GM12801 (cell line): ENCODE measurements at regions not wholly inside any gene's neighbourhood (a gene's known extent, or its start where the extent isn't known, plus 50 kb on each side); places are given as distances from the start of the nearest gene placed in this dataset.

Experiments
- TF ChIP-seq, protein P1 (sequence below): IDR thresholded peaks from one replicate; pipeline ENCODE4 v1.5.1; 2011; ENCODE audit warnings: control low read depth; ENCODE audit not compliant: insufficient read length; ENCODE audit errors: extremely low read depth

DNA sequence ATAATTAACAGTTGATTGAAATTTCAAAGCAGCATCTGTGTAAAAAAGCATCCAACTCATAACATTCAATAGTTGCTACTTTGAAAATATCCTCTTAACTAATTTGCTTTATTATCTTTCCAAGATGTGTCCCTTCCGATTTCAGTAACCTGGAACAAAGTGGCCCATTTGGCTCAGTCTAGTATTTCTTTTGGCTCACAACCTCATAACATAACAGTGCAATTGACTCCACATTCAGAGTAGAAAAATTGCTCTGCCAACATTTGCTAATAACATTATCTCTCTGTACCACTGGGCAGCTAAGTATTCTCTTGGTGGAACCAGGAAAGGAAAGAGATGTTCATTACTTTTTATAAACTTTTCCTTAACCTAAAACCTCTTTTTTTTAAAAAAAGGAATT lies 571.1 kb upstream of the ARGLU1 start:
- TF ChIP-seq, protein P1, sequence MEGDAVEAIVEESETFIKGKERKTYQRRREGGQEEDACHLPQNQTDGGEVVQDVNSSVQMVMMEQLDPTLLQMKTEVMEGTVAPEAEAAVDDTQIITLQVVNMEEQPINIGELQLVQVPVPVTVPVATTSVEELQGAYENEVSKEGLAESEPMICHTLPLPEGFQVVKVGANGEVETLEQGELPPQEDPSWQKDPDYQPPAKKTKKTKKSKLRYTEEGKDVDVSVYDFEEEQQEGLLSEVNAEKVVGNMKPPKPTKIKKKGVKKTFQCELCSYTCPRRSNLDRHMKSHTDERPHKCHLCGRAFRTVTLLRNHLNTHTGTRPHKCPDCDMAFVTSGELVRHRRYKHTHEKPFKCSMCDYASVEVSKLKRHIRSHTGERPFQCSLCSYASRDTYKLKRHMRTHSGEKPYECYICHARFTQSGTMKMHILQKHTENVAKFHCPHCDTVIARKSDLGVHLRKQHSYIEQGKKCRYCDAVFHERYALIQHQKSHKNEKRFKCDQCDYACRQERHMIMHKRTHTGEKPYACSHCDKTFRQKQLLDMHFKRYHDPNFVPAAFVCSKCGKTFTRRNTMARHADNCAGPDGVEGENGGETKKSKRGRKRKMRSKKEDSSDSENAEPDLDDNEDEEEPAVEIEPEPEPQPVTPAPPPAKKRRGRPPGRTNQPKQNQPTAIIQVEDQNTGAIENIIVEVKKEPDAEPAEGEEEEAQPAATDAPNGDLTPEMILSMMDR = no peak

DNA sequence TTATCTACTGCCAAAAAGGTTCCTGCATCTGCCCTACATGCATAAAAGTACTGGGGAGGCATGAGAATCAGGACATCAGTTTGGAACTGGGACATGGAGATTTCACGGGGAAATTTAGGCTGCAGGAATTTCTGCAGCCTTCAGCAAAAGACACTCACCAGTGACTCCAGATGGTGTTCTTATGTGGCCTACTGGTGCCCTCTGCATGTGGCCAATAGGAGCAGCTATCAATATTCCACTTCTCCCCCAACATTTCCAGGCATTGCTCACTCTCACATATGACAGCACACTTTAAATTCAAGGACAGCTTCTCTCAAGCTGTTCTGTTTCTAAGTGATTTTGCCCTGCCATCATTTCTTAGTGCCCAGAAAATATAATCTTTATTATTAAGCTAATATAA lies 570.5 kb upstream of the ARGLU1 start:
- TF ChIP-seq, protein P1 = no peak

DNA sequence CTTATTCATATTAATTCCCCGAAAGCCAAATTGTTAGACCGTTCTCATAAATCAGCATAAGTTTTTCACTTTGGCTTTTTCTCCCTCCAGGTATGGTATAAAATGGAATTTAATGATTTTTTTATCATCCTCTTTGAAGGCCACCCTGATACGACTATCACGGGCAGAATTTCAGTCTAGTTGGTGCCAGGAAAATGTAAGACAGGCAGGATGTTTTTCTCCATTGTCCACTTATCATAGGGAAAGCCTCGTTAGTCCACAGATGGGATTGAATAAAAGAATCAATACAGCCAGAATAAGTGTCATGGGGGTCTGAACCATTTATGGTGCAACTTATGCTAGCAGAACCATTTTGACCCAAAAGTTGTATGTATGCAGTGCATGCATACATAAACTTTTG lies 566.0 kb upstream of the ARGLU1 start:
- TF ChIP-seq, protein P1 = no peak

DNA sequence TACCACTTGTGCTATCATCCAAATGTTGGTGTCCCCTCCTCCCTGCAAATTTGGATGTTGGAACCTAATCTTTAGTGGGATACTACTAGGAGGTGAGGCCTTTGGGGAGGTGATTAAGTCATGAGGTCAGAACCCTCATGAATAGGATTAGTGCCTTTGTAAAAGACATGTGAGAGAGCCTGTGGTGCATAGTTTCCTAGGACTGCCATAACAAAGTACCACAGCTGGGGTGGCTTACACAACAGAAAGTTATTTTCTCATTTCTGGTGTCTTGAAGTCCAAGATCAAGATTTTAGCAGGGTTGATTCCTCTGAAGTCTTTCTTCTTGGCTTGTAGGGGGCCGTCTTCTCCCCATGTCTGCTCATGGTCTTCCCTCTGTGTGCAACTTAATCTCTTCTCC lies 562.6 kb upstream of the ARGLU1 start:
- TF ChIP-seq, protein P1 = no peak

DNA sequence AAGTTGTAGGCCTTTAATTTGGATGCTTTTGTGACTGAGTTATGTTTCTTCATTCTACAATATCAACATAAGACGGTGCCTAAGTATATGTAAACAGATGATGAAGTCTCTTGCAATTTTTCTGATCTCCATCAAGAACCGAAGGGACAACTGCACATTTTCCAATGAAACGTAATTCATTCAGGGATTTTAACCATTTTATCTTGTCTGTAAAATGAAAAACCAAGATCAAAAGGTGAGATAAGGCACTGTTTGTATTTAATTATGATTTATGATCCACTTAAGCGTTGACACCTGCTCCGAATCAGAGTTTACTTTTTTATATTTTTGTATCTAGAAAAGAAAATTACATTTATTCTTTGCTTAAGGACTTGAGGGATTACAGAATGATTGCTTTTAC lies 556.8 kb upstream of the ARGLU1 start:
- TF ChIP-seq, protein P1 = no peak

DNA sequence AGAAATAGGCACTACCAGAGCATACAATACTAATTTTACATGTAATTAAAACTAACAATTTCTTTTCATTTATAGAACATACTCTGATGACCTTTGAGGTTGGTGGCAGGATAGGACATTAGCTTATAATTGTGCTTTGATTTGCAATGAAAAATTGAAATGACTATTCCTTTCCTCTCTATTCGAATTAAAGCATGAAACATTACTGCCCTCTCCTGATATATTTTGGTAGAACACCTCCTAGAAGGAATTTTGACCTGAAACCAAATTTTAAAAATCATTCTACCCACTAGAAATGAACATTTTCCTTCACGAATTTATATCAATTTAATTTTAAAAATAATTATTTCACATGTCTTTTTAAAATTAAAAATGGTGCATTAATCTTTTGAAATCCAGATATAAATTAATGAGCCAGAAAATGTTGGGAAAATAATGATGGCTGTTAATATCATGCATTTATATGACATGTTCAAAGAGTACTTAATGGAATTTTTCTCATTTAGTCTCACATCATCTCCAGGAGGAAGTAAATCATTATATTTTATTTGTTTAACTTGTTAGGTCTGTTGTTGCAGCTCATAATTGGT lies 556.3 kb upstream of the ARGLU1 start:
- TF ChIP-seq, protein P1 = no peak

DNA sequence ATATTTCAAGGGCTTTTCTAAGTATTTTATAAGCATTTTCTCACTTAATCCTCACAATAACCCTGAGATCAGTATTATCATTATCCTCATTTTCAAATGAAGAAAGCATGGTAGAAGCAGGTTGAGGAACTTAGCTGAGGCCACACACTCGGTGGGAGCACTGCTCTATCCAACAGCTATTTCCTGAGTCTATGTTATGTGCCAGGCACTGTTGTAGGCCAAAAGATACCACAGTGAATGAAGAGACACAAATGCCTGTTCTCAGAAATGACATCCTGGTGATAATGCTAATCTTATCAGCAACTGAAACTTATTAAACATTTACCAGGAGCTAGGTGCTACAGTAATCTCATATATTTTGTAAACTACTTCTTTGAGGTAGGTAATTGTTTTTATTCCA lies 553.9 kb upstream of the ARGLU1 start:
- TF ChIP-seq, protein P1 = no peak
